HG03095 (cell line): ENCODE measurements at regions not wholly inside any gene's neighbourhood (a gene's known extent, or its start where the extent isn't known, plus 50 kb on each side); places are given as distances from the start of the nearest gene placed in this dataset.
A peak's percentile ranks its signal among the peaks of the same experiment; 100 is the strongest.

Experiments used
- ATAC-seq: cut with Tn5 transposase; IDR thresholded peaks from one replicate; pipeline ENCODE4 v1.9.1; 2021; ENCODE audit warnings: moderate library complexity; ENCODE audit not compliant: unreplicated experiment

DNA sequence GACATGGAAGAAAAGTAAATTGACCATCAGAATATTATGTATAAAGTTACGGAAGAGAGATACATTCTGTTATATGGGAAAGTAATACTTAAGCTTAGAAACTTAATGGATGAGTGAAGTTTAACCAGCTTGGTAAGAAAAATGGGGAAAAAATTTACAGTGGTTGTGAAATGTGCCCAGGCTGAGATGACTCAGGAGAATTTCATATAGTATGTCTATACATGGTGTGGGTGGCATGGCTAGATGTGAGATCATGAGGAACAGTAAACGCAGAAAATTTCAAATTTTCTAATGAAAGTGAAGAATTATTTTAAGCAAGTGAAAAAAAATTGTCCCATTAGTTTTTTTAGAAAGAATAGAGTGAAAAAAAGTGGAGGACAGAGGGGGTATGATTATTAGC is 552.5 kb upstream of the SORCS1 start:
- no peak for ATAC-seq

DNA sequence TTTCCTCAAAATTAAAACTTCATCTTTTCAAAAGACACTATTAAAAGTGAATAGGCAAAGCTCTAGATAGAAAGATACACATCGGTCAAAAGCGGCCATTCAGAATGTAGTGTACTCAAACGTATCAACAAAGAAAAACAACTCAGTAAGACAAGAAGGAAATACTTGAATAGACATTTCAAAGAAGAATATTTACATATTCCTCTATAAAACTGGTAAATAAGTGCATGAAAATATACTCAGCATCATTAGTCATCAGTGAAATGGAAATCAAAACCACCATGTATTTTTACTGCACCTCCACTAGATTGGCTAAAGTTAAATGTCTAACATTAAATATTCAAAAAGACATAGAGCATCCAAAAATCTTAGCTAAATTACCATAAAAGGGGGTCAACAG is 551.1 kb upstream of the SORCS1 start:
- ATAC-seq = no peak

DNA sequence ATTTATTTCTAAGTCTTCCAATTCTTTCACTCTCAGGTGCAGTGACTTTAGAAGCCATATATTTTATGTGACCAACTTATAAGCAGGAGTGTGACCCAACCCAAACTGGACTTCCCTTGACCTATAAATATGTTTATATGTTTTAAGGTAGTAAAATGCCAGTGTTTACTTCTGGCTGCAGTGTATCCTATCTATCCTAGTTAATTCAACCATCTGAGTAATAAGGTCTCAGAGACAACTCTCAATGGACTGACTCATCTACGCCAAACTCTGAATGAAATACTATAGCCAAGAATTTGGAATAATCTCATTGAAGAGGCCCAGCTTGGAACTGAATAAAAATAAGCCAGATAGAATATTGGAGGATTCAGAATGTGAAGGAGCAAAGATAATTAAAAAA is 544.5 kb upstream of the SORCS1 start:
- no peak for ATAC-seq

DNA sequence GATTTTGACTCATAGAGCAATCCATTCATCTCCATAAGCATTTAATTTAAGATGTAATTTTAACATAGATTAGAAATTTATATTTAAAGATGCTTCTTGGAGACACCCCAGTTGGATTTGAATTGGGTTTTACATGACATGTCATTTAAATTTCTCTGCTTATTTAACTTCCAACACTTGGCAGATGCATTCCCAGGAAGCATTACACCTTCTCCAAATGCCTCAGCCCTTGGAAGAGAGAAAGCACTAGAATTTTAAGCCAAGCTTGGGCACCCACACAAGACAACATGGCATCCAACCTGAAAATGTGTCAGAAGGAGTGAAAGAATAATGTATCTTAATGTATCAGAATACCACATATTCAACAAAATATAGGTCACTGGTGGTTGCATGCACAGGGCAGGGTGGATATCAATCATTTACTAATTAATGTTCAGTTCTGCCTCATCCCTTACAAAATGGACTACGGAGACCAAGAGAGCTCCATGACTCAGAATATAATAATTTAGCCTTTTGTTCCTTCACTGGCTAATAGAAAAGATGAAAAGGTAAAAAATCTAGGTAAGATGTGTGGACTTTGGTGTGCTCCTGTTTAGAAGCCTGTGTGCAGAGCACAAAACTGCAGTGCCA is 541.7 kb upstream of the SORCS1 start:
- no peak for ATAC-seq

DNA sequence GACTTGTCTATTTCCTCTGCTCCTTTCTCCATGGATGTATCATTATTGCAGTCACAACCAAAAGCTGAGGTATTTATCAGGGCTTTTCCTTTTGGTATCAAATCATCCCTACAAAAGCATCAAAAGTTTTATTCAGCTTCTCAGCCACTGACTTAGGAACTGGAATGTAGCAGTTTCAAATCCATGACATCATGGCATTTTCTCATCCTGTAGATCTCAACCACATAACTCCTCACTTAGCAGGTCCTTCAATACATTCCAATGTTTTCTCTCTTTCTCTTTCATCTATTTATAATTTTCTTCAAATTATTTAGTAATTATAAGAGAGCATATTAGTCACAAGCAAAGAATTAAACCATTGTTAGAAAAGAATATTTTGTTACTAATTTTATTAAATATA is 537.4 kb upstream of the SORCS1 start:
- ATAC-seq = no peak

DNA sequence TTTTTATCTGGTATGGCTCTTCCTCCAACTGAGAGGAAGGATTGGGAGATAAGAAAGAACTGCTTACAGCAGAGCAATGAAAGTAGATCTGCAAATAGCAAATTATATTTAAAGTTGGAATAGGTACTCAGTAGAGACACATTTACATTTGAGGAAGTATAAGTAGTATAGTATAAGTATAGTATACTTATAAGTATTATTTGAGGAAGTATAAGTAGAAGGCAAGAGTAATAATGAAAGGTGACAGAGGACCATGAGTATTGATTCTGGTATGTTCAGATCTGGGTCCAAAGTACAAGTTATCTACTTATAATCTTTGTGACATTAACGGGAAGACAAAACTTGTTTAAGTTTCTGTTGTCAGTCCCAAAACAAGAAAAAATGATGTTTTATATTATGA is 527.6 kb upstream of the SORCS1 start:
- no peak for ATAC-seq

DNA sequence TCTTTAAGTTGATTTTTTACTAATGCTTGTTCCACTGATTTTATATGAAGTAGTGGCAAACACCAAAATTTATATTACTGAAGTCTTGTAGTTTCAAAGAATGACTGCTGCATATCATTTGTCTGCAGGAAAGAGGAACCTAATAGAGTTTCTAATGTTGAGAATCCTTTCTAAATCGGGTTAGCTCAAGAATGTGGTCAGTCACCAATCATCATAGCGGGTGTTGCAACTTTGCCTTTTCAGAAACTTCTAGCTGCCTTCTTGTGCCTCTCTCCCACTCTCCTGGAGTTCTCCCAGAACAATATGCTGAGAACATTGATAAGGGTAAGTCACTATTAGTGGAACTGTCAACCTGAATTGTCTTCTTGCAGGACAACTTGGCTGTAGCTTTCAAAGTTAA is 524.8 kb upstream of the SORCS1 start:
- no peak for ATAC-seq

DNA sequence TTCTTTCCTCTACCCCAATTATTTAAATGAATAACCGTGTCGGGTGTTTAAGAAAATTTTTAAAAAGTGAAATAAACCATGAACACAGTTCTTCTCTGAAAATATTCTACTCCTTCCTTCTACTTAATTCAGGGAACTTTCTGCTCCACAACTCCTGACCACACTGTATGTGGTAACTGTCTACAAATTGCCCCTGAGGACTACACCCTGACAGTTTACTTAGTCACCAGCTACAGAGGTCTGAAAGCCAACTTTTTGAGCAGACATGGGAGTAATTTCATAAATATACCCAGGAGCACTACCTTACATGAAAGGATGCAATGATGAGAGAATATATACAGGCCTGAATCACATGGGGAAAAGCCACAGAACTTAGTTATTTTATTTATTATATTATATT is 523.2 kb upstream of the SORCS1 start:
- ATAC-seq = no peak

DNA sequence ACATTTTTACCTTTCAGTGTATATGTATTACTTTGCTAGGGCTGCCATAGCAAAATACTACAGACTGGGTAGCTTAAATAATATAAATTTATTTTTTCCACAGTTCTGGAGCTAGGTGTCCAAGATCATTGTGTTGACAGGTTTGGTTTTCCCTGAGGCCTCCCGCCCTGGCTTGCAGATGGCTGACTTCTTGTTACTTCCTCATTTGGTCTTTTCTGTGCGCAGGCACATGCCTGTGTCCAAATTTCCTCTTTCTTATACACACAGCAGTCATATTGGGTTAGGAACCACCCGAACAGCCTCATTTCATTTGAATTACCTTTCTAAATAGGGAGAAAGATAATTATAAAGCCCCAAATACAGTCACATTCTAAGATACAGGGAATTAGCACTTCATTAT is 521.6 kb upstream of the SORCS1 start:
- no peak for ATAC-seq

DNA sequence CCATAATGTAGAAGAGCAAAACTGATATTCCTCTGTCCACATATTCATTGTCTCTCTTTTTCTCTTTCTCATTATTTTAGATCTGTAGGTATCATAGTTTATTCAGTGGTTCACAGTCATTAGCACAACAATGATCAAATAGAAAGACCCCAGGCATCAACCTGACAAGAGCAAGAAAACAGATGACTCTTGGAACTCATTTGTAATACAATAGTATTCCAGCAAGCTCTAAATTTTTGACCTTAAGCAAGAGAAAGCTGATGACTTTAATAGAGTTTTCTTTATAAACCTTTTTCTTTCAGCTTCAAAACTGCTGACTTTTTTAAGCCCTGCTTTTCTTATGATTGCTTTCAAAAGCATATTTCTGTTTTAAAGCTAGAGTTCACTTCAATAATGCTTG is 507.5 kb upstream of the SORCS1 start:
- no peak for ATAC-seq

DNA sequence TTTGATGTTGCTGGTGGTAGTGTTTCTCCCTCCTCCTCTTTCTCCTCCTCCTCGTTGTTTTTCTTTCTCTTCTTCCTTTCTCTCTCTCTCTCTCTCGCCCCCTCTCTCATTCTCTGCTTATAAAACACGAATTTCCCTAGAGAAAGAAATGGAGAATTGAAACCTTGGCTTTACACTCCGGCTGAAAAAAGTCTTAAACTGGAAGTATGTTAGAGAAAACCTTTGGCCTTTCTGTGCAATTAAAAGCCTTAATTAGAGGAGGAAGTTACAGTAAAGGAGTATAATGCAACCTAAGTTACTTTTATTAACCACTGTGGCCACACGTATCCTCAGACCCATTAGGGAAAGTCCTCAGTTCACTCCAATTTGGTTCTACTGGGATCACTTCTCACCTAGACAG is 501.7 kb upstream of the SORCS1 start:
- no peak for ATAC-seq

DNA sequence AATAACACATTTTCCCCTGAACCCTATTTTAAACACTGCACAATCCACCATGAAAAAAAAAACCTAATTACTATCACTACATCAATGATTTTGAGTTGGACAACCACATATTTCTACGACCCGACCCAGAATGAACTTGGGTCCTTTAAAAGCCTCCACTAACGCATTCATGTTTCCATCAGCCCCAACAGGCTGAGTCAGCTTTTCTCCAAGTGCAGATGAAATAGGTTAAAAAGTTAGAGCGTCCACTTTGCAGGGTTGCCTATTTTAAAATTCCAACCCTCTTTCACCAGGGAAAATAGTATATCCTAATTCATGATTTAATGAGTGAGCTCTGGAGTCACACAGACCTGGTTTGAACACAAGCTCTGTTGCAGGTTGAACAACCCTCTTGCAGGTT is 501.0 kb upstream of the SORCS1 start:
- no peak for ATAC-seq

DNA sequence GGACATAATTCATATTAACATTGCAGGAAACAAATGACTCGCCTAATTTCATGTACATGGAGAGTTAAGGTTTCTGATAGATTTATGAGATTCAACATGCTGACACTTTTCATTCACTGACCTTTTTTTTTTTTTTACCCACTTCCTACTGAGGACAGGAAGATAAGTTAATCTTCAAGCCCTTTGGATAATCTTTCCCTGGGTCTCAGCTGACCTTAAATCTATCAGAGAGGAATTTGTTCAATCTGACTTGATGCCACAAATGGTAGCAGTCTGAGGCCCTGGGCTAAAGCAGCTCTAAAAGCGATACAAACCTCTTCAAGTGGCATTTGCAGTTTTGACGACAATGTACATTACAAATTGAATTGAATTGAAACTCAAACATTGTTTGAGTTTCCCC is 493.3 kb upstream of the SORCS1 start:
- ATAC-seq = no peak

DNA sequence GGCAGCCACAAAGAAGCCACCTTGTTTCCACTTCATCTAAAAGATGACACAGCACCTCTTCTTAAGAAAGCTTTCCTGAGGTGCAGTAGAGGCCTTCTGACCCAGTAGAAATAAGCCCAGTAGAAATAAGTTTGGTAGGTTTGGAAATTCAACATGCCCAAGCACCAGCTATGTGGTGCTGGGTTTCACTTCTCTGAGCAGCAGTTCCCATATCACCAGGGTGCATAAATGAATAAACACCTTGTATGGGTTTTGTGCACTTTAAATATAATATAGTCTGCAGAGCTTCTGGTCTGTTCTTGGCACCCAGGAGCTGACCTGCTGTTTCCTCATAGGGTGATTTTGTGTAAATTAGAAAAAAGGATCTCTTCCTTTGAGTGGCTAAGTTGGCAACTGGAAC is 492.4 kb upstream of the SORCS1 start:
- ATAC-seq = no peak

DNA sequence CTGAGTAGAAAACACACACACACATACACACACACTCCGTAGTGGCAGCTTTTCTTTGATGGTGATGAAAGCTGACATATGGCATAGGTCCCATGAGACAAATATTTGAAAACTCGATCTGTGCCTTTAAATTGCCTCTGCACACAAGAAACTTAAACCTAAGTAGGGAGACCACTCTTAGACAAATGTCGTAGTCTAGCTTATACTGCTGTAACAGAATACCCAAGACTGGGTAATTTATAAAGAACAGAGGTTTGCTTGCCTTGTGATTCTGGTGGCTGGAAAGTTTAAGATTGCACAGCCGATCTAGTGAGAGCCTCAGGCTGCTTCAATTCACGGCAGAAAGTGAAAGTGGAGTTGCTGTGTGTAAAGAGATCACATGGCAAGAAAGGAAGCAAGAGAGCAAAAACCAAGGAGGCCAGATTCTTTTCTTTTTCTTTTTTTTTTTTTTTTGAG is 489.4 kb upstream of the SORCS1 start:
- ATAC-seq = peak; percentile 74

DNA sequence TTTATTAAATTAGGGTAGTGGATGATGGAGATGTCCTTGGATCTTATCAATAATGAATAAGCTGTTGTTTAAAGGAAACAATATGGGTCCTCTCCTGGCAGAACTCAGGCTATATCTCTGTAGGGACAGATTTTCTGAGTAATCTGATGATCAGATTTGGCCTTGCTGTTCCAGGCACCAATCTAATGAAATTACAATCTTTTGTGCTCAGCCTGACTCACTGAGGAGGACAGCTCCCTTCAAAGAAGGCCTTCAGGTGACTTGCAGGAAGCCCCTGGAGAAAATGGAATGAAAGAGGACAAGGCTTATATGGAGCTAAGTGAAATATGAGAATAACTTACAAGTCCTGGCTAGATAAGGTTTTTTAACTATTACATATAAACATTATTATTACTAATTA is 486.4 kb upstream of the SORCS1 start:
- ATAC-seq = no peak

DNA sequence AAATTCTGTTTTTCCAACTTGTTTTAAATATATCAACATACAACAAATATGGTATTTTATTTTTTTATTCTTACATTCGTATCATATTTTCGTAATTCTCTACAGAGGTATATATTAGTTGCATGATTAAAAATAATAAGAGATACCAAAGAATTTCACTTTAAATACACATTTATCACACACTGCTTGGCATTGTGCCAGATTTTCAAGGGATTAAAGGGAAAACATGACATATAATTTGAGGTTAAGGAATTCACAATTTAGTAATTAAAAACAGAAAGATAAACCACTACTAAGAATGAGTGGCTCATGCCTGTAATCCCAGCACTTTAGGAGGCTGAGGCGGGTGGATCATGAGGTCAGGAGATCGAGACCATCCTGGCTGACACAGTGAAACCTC is 484.7 kb upstream of the SORCS1 start:
- ATAC-seq = no peak

DNA sequence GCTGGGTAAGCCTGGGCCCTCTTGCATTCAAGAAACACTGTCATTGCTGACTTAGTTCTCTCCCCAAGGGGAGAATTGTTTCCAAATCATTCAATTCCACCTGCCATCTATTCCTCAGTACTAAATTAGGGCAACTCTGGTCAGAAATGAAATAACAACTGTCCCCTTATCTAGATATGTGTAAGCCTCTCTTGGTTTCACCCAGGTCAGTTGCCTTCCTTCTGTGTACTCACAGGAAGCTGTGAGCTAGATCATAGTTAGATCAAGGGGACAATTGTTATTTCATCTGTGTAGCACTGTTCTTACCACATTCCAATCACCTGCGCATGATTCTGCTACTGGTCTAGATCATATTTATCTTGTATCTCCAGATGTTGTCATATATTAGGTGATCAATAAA is 483.0 kb upstream of the SORCS1 start:
- ATAC-seq = no peak

DNA sequence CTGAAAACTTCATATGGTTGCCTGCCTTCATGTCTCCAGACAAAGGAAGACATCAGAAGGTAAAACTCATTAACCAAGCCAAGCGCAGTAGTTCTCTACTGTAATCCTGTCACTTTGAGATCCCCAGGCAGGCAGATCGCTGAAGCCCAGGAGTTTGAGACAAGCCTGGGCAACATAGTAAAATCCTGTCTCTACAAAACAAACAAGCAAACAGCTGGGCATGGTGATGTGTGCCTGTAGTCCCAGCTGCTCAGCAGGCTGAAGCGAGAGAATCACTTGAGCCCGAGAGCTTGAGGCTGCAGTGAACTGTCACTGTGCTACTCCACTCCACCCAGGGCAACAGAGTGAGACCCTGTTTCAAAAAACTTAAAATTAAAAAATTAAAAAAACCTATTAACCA is 467.4 kb upstream of the SORCS1 start:
- ATAC-seq = no peak

DNA sequence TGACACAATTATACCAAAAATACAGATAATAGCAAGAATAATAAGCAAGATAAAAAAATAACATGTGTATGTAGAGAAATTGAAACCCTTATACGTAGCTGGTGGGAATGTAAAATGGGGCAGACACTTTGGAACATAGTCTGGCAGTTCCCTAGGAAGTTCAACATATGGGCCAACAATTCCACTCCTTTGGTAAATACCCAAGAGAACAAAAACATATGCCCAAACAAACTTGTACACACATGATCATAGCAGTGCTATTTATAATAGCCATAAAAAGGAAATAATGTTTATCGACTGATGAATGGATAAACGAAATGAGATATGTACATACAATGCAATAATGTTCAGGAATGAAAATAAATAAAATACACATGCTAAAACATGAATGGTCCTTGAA is 462.4 kb upstream of the SORCS1 start:
- ATAC-seq = no peak

DNA sequence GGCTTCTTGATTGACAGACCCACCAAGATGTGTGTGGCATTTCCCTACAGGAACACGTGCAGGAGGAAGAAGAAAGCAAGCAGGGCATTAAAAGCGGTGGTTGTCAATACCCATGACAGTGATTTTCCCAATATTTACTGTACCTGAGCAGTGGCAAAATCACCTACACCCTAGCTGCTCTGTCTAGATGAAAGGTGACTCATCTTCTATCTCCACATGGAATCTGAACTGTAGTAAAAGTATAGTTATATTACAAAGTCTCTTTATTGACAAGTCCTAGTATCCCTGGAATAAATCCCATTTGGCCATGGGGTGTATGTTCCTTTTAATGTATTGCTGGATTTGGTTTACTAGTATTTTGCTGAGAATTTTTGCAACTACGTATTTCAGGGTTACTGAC is 458.8 kb upstream of the SORCS1 start:
- no peak for ATAC-seq

DNA sequence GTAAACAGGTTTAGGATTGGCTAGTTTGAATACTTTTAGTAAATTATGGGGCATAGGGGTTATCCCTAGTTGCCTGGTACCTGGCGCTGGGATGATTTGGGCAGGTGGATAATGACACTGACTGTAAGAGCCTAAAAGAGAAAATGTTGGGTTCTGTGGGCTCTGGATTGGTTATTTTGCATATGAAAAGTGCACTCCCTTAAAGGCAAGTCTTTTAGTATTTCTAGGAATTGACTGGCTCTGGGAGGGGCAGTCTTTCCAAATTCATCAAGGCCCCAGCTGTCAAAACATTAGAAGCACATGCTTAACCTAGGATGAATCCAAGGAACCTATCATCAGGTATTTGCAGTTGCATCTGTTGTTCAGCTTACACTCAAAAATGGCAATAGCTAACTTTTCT is 454.6 kb upstream of the SORCS1 start:
- no peak for ATAC-seq

DNA sequence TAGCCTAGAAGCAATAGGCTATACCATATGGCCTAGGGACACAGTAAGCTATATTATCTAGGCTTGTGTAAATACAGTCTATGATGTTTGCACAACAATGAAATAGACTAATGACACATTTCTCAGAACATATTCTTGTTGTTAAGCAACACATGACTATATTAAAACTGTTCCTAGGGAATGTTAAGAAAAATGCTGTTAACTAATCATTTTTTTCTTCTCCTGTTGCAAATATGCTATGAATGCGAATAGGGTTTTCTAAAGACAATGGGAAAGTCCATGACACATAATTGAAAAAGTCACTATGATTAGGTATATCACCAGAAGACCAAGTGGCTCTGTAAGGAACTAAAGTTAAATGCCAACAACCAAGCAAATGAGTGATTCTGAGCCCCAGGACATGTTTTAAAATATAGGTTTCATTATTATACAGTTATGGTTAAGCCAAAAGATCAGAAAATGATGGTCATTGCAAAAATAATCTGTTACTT is 454.0 kb upstream of the SORCS1 start:
- ATAC-seq = no peak
